Adrenal gland (tissue), 9 donors: ENCODE measurements at regions not wholly inside any gene's neighbourhood (a gene's known extent, or its start where the extent isn't known, plus 50 kb on each side); places are given as distances from the start of the nearest gene placed in this dataset.
"Not testable (repeated sequence)": the region's sequence is repeated elsewhere in the genome, so short reads cannot be mapped to it uniquely, and the experiment has no call there.

Experiments used
- DNase-seq, 7 donors: peaks; one replicate each; pipeline ENCODE4 v3.0.0-alpha.2; 2019 to 2020
- H3K27ac ChIP-seq, 5 donors: fragments of 200-600 bp; sonication (generic) in 4 of 5; 1 replicate in 3 of 5; 2 replicates in 2 of 5; pipeline versions ENCODE4 v1.5.1 to v1.8.0; 2016 to 2020; ENCODE audit warnings: mild to moderate bottlenecking in 1 of 5
- H3K27me3 ChIP-seq: fragments of 200-600 bp; 2 replicates; pipeline ENCODE4 v1.8.0; 2021
- H3K36me3 ChIP-seq, 2 donors: fragments of 200-600 bp; replicated peaks in 1 of 2; 1 replicate in 1 of 2; 2 replicates in 1 of 2; pipeline versions ENCODE4 v1.5.1 to v1.8.0; 2018 to 2022
- H3K4me1 ChIP-seq, 2 donors: fragments of 200-600 bp; replicated peaks in 1 of 2; 1 replicate in 1 of 2; 2 replicates in 1 of 2; pipeline versions ENCODE4 v1.5.1 to v1.8.0; 2018 to 2021
- H3K4me3 ChIP-seq, 4 donors: fragments of 200-600 bp; sonication (generic) in 3 of 4; one replicate each; pipeline ENCODE4 v1.5.1; 2016 to 2018
- H3K9me3 ChIP-seq, 3 donors: fragments of 200-600 bp; sonication (generic) in 1 of 3; replicated peaks in 1 of 3; 1 replicate in 2 of 3; 2 replicates in 1 of 3; pipeline versions ENCODE4 v1.5.1 to v1.8.0; 2016 to 2021
- POLR2A ChIP-seq, 2 donors: fragments of 450-650 bp; IDR thresholded peaks; one replicate each; pipeline ENCODE4 v1.6.1; 2017; ENCODE audit warnings: antibody characterized with exemption in 2 of 2, mild to moderate bottlenecking in 2 of 2, moderate library complexity in 1 of 2
- WGBS, 4 donors: extraction: QIAGEN DNeasy Blood & Tissue Kit in 2 of 4; methylation state at CpG; one replicate each; pipeline versions ENCODE4 v1.1.5 to v1.1.7; 2013 to 2017; 5-methylcytosine and 5-hydroxymethylcytosine counted together
- intact Hi-C, 2 donors: fragments of 100-400 bp; cut with DNase I; formaldehyde crosslinking; loops; one replicate each; pipeline versions ENCODE4 v1.14.1 to v1.15.0; 2022 to 2023
- TF ChIP-seq, protein P1 (sequence below), 6 experiments: fragments of 450-650 bp in 4 of 6; fragments of 200-600 bp in 2 of 6; sonication (generic) in 1 of 6; IDR thresholded peaks; 1 replicate in 5 of 6; 2 replicates in 1 of 6; pipeline versions ENCODE4 v1.5.1 to v1.8.0; 2016 to 2021; ENCODE audit warnings: antibody characterized with exemption in 6 of 6, mild to moderate bottlenecking in 2 of 6, moderate library complexity in 1 of 6
- donor health status: healthy with polysubstance abuse.
- donor health status: Bipolar disorder and iron deficiency.
- donor health status: DM: yes; HTN: yes; CAD: no.
- donor health status: DM: no; HTN: no; CAD: no.
- donor health status: DM: no; HTN: no; CAD: no.

DNA sequence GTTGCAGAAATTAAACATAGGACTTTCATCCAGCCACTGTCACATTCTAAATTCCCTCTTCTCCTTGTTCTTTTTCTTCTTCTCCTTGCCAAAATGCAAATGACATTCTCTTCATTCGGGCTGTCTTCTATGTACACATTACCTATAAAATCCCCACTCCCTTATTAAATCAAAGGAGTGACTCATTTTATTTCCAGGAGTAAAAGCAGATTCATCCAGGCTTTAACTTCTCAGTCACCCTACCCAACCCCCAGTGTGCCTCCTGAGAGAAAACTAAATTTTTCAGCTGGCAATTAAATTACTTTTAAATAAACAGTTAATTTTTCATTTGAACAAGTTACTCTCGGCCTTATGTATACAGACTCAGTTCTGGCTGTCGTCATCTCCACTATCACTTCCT lies 223.9 kb upstream of the SHH start:
- no peak for DNase-seq
- no peak for TF ChIP-seq POLR2A (IDR thresholded peaks at IDR 0.05)
- TF ChIP-seq, protein P1, sequence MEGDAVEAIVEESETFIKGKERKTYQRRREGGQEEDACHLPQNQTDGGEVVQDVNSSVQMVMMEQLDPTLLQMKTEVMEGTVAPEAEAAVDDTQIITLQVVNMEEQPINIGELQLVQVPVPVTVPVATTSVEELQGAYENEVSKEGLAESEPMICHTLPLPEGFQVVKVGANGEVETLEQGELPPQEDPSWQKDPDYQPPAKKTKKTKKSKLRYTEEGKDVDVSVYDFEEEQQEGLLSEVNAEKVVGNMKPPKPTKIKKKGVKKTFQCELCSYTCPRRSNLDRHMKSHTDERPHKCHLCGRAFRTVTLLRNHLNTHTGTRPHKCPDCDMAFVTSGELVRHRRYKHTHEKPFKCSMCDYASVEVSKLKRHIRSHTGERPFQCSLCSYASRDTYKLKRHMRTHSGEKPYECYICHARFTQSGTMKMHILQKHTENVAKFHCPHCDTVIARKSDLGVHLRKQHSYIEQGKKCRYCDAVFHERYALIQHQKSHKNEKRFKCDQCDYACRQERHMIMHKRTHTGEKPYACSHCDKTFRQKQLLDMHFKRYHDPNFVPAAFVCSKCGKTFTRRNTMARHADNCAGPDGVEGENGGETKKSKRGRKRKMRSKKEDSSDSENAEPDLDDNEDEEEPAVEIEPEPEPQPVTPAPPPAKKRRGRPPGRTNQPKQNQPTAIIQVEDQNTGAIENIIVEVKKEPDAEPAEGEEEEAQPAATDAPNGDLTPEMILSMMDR (IDR thresholded peaks at IDR 0.05) = no peak
- intact Hi-C loops = no loop called here
- no peaks in the 10 kb centered on the region for H3K4me1 ChIP-seq
- H3K9me3 ChIP-seq = peaks cover 0 to 7% (median 0%) of the 10 kb centered on the region in 3 donors
- no peak overlapping the region for H3K27ac ChIP-seq
- WGBS, 4 donors = 49 to 57% (median 54%) methylated on average over 3 of the region's 3 CpGs
- H3K27me3 ChIP-seq = no peaks in the 10 kb centered on the region
- no peaks in the 10 kb centered on the region for H3K36me3 ChIP-seq
- H3K4me3 ChIP-seq = no peak overlapping the region

DNA sequence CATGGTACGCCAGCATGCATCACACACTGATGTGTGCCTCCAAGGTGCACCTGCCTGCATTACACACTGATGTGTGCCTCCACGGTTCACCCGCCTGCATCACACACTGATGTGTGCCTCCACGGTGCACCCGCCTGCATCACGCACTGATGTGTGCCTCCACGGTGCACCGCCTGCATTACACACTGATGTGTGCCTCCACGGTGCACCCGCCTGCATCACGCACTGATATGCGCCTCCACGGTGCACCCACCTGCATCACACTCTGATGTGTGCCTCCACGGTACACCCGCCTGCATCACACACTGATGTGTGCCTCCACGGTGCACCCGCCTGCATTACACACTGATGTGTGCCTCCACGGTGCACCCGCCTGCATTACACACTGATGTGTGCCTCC lies 223.1 kb upstream of the SHH start:
- H3K4me1 ChIP-seq, H3K27me3 ChIP-seq, H3K36me3 ChIP-seq, H3K9me3 ChIP-seq, H3K27ac ChIP-seq, H3K4me3 ChIP-seq, intact Hi-C loops: not testable (repeated sequence)
- WGBS, 4 donors = 89 to 96% (median 91%) methylated on average over 18 to 19 of the region's 19 CpGs
- DNase-seq = peak in 1 of 7 donors; percentile 27

DNA sequence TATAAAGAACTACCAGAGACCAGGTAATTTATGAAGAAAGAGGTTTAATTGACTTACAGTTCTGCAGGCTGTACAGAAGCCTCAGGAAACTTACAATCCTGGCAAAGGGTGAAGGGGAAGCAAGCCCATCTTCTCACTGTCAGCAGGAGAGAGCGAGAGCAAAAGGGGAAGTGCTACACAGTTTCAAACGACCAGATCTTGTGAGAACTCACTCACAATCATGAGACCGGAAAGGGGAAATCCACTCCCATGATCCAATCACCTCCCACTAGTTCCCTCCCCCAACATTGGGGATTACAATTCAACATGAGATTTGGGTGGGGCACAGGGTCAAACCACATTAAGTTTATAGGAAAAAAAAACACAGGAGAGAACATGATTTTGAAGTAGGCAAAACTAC lies 222.1 kb upstream of the SHH start:
- no peaks in the 10 kb centered on the region for H3K4me1 ChIP-seq
- DNase-seq = no peak
- no peak for TF ChIP-seq POLR2A (IDR thresholded peaks at IDR 0.05)
- TF ChIP-seq, protein P1 (IDR thresholded peaks at IDR 0.05) = no peak
- no peak overlapping the region for H3K27ac ChIP-seq
- no peaks in the 10 kb centered on the region for H3K36me3 ChIP-seq
- intact Hi-C loops = no loop called here
- H3K9me3 ChIP-seq = peaks cover 0 to 7% (median 0%) of the 10 kb centered on the region in 3 donors
- H3K4me3 ChIP-seq = no peak overlapping the region
- H3K27me3 ChIP-seq = no peaks in the 10 kb centered on the region
- WGBS, 4 donors = 49 to 67% (median 62%) methylated on average over 3 of the region's 3 CpGs

DNA sequence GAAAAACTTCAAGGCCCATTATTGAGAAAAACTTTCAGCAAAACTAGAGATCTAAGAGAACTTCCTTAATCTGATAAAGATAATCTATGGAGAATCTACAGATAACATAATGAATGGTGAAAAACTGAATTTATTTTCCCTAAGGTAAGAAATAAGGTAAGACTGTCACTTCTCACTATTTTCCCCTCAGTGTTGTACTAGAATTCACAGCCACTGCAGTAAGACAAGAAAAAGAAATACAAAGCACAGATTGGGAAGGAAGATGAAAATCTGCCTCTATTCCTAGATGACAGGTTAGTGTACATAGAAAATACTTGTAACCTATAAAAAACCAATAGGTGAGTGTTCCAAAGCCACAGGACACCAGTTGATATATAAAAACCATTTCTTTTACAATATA lies 220.7 kb upstream of the SHH start:
- Histone ChIP-seq H3K4me1 (no peaks in the 10 kb centered on the region), H3K27ac (no peak overlapping the region), H3K36me3 (no peaks in the 10 kb centered on the region), H3K4me3 (no peak overlapping the region), H3K27me3 (no peaks in the 10 kb centered on the region), H3K9me3 (peaks cover 0 to 7% (median 0%) of the 10 kb centered on the region in 3 donors)
- intact Hi-C loops = no loop called here
- TF ChIP-seq, protein P1 (IDR thresholded peaks at IDR 0.05) = no peak
- DNase-seq = no peak

DNA sequence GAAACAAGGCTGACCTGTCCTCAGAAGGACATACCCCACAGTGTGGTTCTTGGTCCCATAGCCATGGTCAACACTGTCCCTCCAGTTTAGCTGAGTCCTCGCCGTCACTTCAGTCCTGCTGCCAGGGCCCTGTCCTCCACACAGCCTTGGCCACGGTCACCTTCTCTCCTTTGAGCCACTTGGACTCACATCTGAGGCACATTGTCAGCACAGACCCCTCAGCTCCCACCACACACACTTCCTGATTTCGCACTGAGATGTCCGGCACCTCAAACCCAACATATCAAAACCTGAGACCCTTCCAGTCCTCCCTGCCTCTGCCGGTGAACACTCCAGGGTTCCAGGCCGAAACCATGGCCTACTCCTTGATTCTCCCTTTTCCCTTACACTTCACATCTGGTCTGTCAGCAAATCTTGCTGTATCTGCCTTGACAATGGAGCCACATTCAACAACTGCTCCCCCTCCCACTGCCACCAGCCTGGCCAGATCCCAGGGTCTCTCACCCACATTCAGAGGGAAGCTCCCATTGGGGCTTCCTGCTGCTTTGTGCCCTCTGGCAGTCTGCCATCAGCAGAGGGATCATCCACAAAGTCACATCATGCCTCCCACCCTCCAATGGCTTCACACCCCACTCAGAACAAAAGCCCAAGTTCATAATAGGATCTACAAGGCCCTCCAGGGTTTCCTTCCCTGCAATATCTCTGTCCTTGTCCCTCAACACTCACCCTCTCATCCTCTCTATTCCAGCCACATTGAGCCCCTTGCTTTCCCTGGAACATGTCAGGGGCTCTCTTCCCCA lies 219.6 kb upstream of the SHH start:
- peaks cover 0 to 7% (median 0%) of the 10 kb centered on the region in 3 donors for H3K9me3 ChIP-seq
- no peak overlapping the region for H3K4me3 ChIP-seq
- no peaks in the 10 kb centered on the region for H3K4me1 ChIP-seq
- intact Hi-C loops = no loop called here
- no peak for TF ChIP-seq POLR2A (IDR thresholded peaks at IDR 0.05)
- TF ChIP-seq, protein P1 (IDR thresholded peaks at IDR 0.05) = no peak
- no peaks in the 10 kb centered on the region for H3K27me3 ChIP-seq
- H3K27ac ChIP-seq = no peak overlapping the region
- DNase-seq = peak in 1 of 7 donors; percentile 33
- WGBS, 4 donors = 89 to 95% (median 94%) methylated on average over 7 of the region's 7 CpGs
- no peaks in the 10 kb centered on the region for H3K36me3 ChIP-seq
